Loucy (cell line): ENCODE measurements at regions not wholly inside any gene's neighbourhood (a gene's known extent, or its start where the extent isn't known, plus 50 kb on each side); places are given as distances from the start of the nearest gene placed in this dataset.

Experiments used
- EZH2phosphoT487 ChIP-seq: fragments of 200-600 bp; IDR thresholded peaks from 2 replicates; pipeline ENCODE4 v1.6.1; 2018; ENCODE audit warnings: antibody characterized with exemption, mild to moderate bottlenecking, moderate library complexity, borderline replicate concordance
- TF ChIP-seq, protein P1 (sequence below): fragments of 200-600 bp; sonication (generic); conservative IDR thresholded peaks from 2 replicates; pipeline ENCODE4 v1.5.1; 2014; ENCODE audit warnings: mild to moderate bottlenecking, antibody characterized with exemption, low read length

DNA sequence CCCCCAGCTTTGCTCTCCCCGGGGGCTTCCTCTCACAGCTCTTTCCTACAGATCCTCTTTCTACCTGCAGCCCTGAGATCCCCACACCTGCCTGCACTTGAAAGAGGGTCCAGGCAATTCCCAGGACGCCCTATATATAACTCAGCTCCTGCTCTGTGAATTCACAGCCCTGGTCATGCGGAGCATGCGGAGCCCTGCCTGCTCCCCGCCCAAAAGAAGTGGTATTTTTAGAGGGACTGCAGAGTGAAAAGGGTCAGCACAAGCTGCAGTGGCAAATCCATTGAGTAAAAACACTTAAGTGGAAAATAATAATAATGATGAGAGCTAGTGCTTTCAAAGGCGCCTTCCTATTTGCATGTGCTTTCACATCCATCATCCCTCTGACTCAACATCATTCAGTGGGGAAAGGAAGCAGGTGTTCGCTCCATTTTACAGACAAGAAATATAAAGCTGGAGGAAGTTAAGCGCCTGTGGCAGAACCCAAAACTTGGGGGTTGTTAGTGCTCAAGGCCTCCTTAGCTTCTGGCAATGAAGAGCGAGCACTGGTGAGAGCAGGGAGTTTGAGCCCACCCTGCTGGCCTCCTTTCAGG lies 76.3 kb upstream of the LIPC start:
- TF ChIP-seq, protein P1, sequence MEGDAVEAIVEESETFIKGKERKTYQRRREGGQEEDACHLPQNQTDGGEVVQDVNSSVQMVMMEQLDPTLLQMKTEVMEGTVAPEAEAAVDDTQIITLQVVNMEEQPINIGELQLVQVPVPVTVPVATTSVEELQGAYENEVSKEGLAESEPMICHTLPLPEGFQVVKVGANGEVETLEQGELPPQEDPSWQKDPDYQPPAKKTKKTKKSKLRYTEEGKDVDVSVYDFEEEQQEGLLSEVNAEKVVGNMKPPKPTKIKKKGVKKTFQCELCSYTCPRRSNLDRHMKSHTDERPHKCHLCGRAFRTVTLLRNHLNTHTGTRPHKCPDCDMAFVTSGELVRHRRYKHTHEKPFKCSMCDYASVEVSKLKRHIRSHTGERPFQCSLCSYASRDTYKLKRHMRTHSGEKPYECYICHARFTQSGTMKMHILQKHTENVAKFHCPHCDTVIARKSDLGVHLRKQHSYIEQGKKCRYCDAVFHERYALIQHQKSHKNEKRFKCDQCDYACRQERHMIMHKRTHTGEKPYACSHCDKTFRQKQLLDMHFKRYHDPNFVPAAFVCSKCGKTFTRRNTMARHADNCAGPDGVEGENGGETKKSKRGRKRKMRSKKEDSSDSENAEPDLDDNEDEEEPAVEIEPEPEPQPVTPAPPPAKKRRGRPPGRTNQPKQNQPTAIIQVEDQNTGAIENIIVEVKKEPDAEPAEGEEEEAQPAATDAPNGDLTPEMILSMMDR = no peak
- no peak for TF ChIP-seq EZH2phosphoT487
